ENCODE measurements at regions not wholly inside any gene's neighbourhood (a gene's known extent, or its start where the extent isn't known, plus 50 kb on each side); places are given as distances from the start of the nearest gene placed in this dataset.

DNA sequence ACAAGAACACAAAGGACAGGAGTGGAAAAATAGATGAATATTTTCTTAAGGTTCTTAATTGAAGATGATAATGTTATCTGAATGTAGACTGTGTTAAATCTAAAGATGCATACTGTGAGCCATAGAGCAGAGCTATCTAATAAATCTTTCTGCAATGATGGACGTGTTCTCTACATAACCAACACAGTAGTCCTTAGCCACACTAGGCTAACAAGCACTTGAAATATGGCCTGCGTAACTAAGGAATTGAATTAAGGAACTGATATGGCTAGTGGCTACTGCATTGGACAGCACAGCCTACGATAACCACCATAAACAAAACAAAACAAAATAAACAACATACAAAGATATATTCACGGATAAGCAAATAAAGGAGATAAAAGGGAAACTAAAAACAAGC, 181.3 kb downstream of the LYPLAL1 start:
- TF ChIP-seq, protein P1, sequence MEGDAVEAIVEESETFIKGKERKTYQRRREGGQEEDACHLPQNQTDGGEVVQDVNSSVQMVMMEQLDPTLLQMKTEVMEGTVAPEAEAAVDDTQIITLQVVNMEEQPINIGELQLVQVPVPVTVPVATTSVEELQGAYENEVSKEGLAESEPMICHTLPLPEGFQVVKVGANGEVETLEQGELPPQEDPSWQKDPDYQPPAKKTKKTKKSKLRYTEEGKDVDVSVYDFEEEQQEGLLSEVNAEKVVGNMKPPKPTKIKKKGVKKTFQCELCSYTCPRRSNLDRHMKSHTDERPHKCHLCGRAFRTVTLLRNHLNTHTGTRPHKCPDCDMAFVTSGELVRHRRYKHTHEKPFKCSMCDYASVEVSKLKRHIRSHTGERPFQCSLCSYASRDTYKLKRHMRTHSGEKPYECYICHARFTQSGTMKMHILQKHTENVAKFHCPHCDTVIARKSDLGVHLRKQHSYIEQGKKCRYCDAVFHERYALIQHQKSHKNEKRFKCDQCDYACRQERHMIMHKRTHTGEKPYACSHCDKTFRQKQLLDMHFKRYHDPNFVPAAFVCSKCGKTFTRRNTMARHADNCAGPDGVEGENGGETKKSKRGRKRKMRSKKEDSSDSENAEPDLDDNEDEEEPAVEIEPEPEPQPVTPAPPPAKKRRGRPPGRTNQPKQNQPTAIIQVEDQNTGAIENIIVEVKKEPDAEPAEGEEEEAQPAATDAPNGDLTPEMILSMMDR (IDR thresholded peaks at IDR 0.05): no peak
- TF ChIP-seq POLR2A (IDR thresholded peaks at IDR 0.05; ENCODE audit: low read length) (no peak), SMC3 (IDR thresholded peaks at IDR 0.05) (no peak)

Measured in A549 (cell line).